Hypothalamus (tissue), 51 donors: ENCODE measurements at regions not wholly inside any gene's neighbourhood (a gene's known extent, or its start where the extent isn't known, plus 50 kb on each side); places are given as distances from the start of the nearest gene placed in this dataset.

Experiments
- DNase-seq, 51 donors: peaks; one replicate each; lab custom pipeline; 2025; lab: John Stamatoyannopoulos, UW

DNA sequence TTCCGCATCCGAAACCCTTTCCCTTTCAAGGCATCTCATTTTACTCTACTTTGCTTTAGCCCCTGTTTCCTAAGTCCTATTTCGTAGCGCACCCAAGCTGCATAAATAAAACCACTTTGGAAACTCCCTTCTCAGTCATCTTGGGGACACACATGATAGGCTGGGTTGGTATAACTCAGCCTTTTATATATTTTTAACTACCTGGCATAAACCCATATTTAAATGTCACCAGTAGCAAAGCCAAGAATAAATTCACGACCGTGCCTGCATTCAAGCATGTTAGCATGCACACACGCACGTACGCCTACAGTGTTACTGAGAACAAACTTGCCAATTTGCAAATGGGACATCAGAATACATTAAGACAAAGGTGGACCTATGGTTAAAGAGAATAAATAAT, 564.7 kb upstream of the PIK3C3 start:
- DNase-seq = no peak

DNA sequence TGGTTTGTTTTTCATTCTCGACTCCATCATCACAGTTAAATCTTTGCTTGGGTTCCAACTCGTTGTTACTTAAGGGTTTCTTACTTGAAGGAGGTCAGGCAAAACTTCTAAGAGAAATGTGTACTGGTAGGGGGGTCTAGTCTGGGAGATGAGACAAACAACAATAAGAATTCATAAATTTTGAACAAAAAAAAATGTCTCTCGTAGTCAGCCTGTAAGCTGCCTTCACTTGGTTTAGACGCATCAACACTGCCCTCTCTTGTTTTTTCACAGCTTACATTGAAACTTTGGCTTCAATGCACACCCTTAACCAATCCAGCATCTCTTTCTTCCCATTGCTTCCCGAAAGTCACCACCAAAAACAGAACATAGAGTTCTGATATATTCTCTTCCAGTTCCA, 576.4 kb upstream of the PIK3C3 start:
- peak in 1 of 51 donors; percentile 27 for DNase-seq

DNA sequence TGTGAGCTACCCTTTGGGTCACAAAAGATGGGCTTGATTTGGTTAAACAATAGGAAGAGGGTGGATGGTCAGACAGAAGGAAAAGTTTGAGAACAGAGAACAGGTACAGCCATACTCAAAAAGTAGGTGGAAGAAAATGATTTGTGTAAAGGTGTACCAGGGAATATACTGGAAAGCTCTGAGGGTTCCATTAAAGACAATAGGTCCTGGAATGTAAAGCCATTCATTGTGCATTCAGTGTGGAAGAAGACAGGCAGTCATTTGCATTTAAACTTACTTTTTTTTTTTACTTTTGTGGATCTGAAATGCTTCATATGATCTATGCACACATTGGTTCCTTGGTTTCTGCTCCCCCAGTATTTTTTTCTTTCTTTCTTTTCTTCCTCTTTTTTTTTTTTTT, 581.4 kb upstream of the PIK3C3 start:
- DNase-seq = no peak

DNA sequence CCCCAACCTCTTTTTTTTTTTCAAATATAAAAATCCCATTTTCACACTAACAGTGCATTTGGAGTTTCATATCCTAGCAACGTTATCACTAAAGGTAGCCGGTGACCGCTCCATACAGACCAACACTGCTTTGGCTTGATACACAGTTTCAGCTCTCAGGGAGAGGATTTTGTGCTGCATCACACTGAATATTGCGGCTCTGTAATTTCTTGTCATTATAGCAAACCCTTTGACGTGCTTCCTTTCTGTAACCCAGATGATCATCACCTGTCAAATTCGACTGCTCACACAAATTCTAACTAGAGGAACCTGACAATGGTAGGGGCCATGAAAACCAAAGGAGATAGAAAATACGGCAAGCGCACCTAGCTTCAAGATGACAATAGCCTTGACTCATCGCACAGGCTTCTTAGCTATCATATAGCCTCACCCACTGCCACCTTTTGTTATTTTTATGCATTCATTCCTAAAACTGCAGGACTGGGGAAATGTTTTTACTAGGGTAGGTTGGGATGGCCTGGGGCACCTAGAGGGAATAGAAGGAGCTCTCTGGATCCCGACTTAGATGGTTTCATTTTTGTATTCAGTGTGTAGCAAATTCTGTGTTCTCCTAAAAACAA, 582.9 kb upstream of the PIK3C3 start:
- DNase-seq = no peak

DNA sequence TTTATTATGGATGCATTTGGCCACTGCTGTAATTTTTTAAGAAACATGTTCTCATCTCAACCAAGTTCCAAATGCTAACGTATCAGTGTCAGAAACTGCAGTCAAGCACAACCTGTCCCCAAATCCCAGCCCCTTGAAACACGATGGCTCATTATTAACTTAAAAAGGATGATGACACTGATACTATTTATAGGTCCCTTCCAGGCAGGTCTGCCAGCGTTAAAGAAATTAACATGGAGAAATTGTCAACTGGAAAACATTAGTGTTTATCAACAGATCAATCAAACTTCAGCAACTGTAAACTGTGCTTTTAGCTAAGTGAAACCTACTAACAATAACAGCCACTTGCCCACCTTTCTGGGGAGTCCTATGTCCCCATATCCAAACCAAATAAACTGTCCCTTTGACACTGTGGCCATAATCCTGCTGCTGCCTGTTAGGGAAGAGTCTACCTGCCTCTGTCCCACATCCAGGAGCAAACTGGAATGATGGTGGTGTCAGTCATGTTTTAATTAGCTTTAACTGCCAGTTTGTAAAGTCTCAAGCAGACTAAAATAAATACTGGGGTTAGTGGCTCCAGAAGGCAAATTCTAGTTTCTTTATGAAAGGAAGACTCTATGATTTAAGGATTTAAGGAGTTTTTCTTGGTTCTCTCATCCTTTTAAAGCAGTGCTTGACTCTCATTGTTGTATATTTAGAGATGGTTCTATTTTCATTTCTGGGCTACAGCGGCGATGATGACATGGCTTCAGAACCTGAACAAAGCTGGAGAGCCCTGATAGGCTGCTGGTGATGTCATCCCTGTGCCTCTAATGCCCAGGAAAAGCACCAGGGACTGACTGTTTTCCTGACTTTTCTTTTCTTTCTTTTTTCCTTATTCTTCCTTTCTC, 583.6 kb upstream of the PIK3C3 start:
- DNase-seq = no peak

DNA sequence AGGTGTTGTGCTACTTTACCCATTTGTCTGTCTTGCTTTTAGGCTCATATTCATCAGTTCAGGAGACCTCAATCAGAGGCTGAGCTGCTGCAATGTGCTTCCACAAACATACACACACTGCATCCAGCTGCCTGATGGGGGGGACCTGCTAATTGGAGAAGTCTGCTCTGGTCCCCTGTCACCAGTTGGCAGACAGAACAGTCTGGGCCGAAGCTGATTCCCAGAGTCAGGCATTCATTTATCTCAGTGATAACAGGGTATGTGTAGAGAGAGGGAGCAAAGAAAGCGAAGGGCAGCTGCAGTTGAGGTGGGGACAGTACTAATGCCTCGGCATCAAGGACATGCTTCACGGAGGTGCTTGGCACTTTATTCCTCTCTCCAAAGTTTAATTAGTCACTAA, 584.3 kb upstream of the PIK3C3 start:
- DNase-seq = no peak

DNA sequence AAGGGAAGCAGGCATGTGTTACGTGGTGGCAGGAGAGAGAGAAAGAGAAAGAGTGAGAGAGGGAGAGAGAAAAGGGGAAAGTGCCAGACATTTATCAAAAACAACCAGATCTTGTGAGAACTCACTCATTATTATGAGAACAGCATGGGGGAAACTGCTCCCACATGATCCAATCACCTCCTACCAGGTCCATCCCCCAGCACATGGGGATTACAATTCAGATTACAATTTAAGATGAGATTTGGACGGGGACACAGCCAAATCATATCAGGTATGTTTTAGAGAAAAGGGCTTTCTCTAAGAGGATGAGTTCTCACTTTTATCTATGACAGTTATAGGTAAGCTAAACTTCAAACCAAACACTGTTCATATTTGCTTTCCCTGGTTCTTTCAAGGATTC, 597.3 kb upstream of the PIK3C3 start:
- DNase-seq = no peak

DNA sequence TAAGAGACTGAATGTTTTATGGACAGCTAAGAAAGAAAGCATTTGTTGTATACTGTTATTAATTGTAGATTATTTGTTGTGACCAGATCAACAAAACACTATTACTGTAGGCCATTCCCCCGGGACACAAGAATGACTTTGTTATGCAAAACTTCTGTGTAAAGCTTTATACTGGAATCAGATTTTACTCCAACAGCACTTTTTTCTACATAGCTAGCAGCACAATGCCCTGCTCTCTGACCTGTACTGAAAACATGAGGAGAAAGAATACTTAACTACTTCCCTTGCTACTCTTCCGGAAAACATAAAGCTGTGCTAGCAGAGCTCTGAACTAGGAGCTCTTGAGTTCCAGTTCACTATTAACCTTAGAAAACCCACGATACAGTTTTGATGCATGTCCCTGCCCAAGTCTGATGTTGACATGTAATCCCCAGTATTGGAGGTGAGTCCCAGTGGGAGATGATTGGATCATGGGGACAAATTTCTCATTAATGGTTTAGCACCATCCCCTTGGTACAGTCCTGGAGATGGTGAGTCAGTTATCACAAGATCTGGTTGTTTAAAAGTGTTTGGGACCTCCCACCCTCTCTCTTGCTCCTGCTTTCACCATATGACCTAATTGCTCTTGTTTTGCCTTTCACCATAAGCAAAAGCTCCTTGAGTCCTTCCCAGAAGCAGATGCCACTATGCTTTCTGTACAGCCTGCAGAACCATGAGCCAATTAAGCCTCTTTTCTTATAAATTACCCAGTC, 601.1 kb upstream of the PIK3C3 start:
- DNase-seq = no peak

DNA sequence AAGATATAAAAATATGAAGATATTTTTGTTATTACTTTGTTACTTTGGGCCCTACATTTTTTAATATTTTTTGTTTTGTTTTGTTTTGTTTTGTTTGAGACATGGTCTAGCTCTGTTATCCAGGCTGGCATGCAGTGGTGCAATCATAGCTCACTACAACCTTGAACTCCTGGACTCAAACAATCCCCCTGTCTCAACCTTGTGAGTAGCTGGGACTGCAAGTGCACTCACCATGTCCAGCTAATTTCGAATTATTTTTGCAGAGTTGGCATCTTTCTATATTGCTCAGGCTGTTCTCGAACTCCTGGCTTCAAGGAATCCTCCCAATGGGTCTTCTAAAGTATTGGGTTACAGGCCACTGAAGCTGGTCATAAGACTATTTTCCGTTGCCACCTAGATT, 603.6 kb upstream of the PIK3C3 start:
- no peak for DNase-seq

DNA sequence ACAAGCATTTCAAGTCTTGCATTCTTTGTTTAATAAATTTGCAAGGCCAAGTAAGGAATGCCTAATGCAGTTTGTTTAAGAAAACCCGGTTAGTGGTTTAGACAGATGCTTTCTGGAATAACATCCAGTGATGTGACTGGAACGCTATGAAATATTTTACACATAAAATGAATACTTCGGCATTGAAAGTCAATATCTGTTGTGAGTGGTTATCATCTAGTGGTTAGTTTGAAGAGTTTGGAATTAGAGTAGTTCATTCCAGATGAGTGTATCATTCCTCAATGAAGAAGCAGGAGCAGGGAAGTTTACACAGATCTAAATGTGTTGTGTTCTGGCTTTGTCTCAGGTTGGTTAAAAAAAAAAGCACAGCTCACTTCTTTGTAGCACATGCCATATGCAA, 608.0 kb upstream of the PIK3C3 start:
- no peak for DNase-seq

DNA sequence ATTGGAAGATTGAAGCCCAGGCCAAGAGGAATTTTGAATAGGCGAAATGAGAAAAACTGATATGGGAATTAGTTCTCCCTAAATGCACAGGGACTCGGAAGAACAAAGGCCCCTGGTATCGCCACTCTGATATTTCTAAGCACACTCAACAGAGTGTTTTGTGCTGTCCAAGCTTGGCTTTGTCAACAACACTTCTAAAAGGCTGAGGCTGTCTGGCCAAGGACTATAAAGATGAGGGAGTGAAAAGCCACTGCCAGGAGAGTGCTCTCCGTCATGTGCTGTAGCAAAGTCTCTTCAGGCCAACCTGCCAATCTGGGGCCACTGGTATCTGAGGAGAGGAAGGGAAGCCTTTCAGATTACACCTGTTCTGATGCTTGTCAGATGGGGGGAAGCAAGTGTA, 611.2 kb upstream of the PIK3C3 start:
- no peak for DNase-seq

DNA sequence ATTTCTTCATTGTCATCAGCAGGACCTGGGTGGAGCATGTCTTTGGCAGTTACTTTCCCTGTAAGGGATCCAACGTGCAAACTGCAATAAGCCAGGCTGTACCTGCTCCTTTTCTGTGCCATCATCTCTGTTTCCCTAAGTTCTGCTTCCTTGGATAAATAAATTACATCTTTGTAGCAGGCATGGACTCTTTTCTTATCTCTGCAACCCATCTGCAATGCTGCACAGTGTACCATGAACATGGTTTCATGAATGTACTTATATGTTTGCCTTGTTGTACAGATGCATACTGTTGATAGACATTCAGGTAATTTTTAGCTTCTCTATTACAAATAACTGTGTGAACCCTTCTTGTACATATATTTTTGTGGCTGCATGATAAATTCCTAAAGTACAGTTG, 616.7 kb upstream of the PIK3C3 start:
- DNase-seq = no peak

DNA sequence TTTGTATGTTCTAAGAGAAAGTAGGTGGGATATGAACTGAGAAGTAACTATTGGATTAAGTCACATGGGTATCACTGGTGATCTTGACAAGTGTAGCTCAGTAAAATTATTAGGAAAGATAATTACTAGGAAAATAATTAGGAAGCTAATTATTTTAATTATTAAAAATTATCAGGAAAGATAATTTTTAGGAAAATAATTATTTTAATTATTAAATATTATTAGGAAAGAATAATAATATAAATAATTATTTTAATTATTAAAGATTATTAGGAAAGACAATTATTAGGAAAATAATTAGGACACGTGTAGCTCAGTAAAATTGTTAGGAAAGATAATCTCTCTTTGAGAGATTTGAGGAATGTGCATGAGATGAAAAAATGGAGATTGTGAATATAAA, 623.4 kb upstream of the PIK3C3 start:
- DNase-seq = no peak

DNA sequence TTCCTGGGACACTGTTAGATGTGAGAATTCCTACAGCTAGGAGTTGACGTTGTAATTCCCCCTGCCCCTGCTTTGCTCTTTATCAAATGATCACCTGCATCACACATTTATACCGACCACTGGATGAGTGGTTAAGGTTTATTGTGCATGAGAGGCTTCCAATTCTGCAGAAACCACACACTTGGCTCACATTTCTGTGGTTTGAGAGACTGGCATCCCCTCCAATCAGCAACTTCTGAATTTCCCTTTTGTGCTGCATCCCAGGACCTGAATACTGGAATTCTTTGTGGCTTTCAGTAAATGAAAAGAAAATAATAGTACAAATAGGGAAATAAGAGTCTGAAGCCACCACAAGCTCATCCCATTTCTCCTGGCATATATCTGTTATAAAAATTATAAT, 628.7 kb upstream of the PIK3C3 start:
- DNase-seq = no peak

DNA sequence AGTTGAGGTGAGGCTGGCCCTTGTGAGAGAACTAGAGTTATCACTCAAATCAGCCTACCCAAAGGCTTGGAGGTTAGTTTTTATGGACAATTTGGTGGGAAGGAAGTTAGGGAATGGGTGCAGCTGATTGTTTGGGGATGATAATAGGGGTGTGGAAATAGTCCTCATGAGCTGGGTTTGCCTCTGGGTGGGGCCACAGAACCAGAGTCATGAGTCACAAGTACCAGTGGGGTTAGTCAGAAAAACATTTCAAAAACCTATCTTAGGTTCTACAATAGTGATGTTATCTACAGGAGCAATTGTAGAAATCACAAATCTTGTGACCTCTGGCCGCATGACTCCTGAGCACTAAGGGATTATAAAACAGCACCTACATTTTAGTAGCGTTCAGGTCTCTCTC, 630.1 kb upstream of the PIK3C3 start:
- no peak for DNase-seq

DNA sequence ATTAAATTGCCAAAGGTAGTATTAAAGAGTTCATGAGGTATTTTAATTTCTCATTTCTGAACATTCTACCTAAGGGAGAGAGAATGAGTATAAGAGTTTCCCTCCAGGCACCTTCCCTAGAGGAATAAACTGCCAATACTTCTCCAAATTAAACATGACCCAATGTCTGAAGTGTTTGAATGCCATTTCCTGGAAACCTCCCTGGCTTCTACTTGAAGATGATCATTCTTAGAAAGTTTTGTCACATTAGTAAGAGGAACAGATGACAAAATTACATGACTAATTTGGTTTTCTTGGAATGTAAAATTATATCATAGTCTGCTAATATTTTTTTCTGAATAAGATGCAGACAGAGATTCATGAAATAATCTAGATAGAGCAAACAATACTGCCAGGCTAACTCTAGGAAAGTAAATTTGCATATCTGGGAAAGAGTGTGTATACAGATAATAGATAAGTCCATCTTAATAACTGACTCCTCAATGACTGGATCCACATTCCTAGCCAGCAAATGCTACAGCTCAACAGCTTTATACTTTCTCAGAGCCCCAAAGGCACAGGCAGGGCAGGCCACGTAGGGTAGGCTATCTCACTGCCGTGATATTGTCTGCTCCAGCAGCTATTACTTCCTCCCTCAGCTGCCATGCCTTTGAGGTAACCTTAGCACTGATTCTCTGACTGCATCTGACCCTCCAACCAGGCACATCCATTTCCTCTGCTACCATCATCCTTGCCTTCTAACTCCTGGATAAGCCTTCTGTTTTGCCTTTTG, 630.8 kb upstream of the PIK3C3 start:
- no peak for DNase-seq

DNA sequence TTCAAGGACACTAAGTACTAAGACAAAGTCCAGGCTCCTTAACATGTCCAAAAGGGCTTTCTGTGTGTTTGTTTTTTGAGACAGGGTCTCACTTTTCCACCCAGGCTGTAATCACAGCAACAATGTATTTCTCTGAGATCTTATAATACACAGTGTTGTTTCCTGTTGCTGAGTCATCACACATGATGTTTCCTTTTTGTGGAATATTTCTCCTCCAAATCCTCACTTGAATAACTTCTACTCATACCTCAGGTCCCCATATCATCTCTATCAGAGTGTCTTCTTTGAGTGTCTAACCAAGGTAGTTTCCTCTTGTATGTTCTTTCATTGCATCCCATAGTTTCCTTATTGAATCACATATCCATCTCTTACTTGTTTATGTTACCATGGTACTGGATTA, 632.0 kb upstream of the PIK3C3 start:
- no peak for DNase-seq

DNA sequence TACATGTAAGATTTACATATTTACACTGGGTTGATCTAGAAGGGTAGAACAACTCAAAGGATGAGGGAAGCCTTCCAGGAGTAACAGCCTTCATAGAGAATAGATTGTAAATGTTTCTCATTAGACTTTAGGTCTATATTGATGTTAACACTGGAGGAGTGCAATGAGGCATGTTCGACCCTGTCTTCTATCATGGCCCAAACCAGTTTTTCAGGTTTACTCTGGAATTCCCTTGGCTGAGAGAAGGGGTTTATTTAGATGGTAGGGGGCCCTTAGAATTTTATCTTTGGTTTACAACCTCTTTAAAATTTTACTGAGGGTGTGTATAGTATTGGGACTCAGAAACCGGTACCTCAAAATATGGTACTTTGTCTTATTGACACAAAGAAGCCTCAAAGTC, 634.9 kb upstream of the PIK3C3 start:
- no peak for DNase-seq

DNA sequence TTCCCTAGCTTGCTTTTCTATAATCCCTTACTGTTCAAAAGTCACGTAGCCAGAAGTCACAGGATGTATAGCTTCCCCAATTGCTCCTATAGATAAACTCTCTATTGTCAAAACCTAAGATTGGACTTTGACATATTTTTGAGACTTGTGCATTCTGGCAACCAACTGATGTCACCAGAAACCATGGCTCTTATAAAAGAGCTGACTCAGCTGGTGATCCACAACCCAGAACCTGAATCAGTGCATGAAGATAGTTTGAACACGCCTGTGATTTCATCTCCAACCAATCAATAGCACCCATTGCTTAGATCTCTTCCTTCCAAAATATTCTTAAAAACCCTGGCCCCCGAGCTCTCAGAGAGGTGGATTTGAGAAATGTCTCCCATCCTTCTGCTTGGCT, 639.9 kb upstream of the PIK3C3 start:
- DNase-seq = no peak

DNA sequence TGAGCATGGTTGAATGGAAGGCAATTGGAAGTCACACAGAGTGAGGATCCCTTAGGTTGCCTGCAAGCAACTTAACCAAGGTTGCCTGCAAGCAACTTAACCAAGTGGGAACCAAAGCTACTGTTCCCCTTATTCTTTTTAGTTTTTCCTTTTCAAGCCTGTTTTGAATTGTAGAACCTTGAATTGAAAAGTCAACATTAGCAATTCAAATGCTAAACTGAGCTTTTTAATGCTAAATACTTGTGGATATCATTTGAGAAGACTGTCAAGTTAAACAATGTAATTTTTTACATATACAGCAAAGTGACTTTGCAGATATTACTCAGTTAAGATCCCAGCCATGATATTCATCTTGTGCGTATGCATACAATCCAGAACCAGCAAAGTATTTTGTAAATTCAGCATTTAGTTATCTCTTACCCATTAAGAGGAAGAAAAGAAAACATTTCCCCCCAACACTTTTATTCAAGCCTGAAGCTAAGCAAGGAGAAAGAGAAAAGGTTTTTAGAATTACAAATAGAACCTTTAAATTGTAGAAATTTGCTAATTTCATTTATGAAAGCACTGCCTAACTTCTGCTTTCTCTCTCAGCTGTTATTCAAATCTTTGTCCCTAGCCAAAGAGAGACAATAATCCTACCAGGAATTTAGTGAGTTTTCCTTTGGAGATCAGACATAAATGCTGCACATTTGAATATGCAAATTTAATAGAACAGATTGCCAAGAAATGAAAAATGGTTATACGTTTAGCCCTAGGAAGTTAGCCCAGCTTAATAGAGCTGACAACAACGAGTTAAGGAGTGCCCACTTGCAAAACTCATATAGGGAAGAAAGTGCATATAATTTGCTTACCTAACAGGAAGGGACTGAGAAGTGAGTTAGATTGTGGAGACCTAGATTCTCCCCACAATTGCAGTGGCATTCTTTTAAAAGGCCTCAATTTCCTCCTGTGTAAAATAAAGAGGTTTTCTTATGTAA, 643.2 kb upstream of the PIK3C3 start:
- DNase-seq = peak in 1 of 51 donors; percentile 1
